ENCODE measurements at regions not wholly inside any gene's neighbourhood (a gene's known extent, or its start where the extent isn't known, plus 50 kb on each side); places are given as distances from the start of the nearest gene placed in this dataset.
"Not testable (repeated sequence)": the region's sequence is repeated elsewhere in the genome, so short reads cannot be mapped to it uniquely, and the experiment has no call there.

GRCh38 chrX:3940000-3940610 is 226.7 kb upstream of the PRKX start:
- DNase-seq (ENCODE audit: low read depth, low spot score) = peak; percentile 32

DNA sequence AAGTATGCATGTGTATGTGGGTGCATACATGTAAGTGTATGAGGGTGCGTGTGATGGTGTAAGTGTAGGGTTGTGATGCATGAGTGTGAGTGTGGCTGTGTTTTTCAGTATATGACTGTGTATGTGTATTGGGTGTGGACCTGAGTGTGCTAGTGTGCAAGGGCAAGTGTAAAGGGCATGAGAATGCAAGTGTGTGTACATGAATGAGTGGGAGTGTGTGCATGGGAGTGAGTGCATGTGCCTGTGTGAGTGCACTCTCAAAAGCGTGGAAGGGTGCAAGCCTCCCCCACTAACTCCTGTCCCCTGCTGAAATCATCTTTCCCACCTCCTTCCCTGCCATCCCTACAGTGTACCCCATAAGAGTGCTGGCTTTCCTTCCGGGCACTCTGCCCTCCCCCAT is 225.1 kb upstream of the PRKX start:
- DNase-seq (ENCODE audit: low read depth, low spot score) = no peak

GRCh38 chrX:3935196-3935595 is 221.7 kb upstream of the PRKX start:
- not testable (repeated sequence) for DNase-seq (ENCODE audit: low read depth, low spot score)

GRCh38 chrX:3920424-3921017 is 207.1 kb upstream of the PRKX start:
- not testable (repeated sequence) for DNase-seq (ENCODE audit: low read depth, low spot score)

GRCh38 chrX:3919668-3920423 is 206.4 kb upstream of the PRKX start:
- not testable (repeated sequence) for DNase-seq (ENCODE audit: low read depth, low spot score)

GRCh38 chrX:3914813-3915212 is 201.4 kb upstream of the PRKX start:
- not testable (repeated sequence) for DNase-seq (ENCODE audit: low read depth, low spot score)

DNA sequence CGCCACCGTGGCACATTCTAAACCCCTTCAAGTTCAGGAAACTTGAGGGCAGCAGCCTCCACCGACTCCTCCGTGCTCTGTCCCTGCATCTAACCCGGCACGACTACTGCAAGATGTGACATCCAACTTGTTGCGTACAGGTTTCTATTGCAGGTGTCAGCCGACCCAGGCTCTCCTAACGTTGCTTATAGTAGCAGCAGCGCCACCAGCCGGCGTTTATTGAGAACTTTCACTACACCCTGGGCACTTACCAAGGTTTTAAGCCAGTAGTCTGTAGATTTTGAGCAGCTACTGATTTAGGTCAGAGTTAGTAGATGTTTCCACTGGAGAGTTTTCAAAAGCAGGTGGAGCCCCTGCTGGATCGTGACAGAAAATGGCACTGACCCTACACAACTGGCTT is 200.6 kb upstream of the PRKX start:
- DNase-seq (ENCODE audit: low read depth, low spot score) = not testable (repeated sequence)

DNA sequence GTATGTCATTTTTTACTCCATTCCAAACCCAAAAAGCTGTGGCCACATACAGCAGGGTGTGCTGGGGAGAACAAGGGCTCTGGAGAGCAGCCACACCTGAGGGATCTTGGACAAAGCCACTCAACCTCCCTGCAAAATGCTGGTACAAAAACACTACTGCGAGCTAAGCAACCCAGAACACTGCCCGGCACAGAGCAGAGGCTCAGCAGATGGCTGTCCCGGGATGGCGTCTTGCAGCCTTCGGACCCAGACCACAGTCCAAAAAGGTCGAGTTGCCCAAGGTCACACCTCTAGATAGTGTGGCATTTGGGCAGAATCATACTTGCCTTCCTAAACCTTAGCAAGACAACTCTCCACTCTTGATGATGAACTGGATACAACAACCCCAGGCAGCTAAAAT is 197.6 kb upstream of the PRKX start:
- not testable (repeated sequence) for DNase-seq (ENCODE audit: low read depth, low spot score)

DNA sequence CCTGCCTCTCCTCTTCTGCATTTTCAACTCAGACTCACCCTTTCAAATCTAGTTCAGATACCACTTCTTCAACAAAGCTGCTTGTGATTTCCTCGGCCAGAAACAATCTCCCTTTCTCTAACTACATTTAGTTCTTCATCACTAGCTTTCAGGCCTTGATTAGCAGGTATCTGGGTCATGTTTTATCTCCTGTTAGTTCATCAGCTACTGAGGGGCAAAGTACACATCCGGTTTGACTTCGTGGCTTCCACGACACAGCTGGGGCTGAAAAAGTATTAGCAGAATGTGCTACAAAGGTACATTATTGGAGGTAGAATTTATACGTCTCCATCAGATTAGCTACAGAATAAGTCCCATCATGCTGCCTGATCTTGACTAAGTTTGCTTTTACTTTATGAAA is 197.2 kb upstream of the PRKX start:
- not testable (repeated sequence) for DNase-seq (ENCODE audit: low read depth, low spot score)

- DNase-seq (ENCODE audit: low read depth, low spot score) = not testable (repeated sequence)
Observed at GRCh38 chrX:3905522-3906258, 192.2 kb upstream of the PRKX start.

- not testable (repeated sequence) for DNase-seq (ENCODE audit: low read depth, low spot score)
Observed at GRCh38 chrX:3902222-3902621, 188.8 kb upstream of the PRKX start.

DNA sequence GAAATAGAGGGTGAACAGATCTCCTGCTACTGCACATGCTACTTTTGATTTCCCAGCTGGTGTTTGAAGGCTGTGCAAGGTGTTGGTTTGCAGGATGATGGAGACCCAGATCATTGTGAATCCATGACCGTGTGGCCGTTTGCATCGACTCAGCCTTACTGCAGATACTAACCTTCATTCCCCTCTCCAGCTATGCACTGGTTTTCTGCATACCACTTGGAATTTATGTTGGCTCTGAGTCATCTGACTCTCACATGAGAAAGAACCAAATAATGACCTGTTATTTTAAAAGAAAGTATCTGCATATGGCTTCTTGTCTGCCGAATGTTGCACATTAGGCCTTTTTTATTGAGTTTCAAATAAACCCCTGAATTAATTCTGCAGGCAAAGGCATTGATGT is 183.3 kb upstream of the PRKX start:
- not testable (repeated sequence) for DNase-seq (ENCODE audit: low read depth, low spot score)

DNA sequence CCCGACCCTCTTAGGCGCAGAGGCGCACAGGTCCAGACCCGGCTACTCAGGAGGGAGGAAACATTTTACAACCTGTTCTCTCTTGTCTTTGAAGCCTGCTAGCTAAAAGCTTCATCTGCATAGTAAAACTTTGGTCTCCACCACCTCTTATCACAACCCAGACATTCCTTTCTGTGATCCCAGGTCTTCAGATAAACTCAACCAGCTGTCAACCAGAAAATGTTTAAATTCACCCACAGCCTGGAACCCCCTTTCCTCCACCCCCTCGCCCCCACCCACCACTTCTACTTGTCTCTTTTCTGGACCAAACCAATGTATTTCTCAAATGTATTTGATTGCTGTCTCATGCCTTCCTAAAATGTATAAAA is 169.1 kb upstream of the PRKX start:
- DNase-seq (ENCODE audit: low read depth, low spot score) = not testable (repeated sequence)

DNA sequence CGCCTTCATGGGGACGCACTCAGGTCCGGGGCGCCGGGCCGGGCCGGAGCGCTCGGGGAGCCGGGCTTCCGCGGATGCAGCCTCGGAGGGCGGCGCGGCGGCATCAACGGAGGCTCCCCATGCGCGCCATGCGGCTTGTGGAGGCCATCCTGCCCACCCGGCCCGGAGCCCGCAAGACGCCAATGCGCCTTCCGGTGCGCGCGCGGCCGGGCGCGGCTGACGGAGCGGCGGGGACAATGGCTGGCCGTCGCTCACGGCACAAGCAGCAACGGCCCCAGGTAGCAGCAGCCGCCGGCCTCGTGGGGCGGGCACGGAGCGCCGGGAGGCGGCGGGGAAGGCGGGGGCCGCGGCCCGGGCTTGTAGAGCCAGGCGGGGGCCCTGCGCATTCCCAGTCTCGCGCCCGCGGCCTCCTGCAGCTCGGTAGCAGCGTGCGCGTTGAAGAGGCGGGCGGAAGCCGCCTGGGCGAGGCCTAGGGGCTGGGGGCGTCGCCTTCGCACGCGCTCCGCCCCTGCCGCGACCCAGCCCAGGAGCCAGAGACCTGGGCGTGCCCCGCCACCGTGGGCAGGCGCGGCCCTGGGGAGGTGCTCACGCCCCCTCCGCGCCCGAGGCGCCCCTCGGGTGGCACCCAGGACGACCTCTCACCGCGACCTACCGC is 168.6 kb upstream of the PRKX start:
- DNase-seq (ENCODE audit: low read depth, low spot score) = not testable (repeated sequence)

DNA sequence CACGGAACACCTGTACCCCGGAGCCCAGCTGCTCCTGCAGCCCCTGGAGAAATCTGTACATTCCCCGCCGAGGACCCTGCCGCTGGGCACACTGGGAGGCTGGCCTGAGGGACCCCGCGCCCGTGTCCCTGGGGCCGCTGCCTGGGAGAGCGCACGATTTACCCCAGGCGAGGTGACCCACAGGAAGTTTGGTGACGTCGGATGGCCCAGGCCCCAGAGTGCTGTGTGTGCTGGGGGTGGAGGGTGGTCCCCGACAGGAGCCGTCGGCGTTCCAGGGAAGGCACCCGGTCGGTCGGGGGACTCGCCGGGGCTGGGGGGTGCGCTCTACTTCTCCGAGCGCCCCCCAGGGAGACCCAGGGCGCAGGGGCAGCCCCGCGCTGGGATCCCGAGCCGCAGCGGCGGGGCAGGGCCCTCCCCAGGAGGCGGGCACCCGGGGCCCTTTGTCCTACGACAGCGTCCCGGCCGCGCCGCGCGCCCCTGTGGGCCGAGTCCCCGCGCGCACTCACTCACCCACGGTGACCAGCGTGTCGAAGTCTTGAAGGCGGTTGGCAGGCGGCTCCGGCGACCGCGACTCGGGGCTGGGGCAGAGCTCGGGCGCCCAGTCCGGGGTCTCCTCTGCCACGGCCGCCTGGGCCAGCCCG is 167.9 kb upstream of the PRKX start:
- not testable (repeated sequence) for DNase-seq (ENCODE audit: low read depth, low spot score)

DNA sequence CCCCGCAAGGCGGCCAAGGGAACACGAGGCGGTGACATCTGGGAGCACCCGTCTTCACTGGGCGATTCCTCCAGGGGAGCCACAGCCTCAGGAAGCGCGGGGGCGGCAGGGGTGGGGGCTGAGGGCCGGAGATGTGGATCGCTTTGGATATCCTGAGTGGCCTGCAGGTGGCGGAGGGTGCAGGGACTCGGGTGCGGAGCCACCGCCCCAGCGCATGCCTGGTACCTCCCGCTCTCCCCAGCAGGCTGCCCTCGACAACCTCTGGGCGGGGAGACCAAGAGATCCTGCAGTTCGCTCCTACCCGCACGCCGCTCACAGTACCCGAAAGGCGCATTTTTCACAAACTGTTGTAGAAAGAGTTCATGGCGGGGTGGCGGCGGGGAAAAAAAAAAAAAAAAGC is 162.9 kb upstream of the PRKX start:
- DNase-seq (ENCODE audit: low read depth, low spot score) = not testable (repeated sequence)

GRCh38 chrX:3875638-3876037 is 162.2 kb upstream of the PRKX start:
- DNase-seq (ENCODE audit: low read depth, low spot score) = not testable (repeated sequence)

DNA sequence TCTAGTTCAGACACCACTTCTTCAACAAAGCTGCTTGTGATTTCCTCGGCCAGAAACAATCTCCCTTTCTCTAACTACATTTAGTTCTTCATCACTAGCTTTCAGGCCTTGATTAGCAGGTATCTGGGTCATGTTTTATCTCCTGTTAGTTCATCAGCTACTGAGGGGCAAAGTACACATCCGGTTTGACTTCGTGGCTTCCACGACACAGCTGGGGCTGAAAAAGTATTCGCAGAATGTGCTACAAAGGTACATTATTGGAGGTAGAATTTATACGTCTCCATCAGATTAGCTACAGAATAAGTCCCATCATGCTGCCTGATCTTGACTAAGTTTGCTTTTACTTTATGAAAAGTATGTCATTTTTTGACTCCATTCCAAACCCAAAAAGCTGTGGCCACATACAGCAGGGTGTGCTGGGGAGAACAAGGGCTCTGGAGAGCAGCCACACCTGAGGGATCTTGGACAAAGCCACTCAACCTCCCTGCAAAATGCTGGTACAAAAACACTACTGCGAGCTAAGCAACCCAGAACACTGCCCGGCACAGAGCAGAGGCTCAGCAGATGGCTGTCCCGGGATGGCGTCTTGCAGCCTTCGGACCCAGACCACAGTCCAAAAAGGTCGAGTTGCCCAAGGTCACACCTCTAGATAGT is 158.9 kb upstream of the PRKX start:
- not testable (repeated sequence) for DNase-seq (ENCODE audit: low read depth, low spot score)

DNA sequence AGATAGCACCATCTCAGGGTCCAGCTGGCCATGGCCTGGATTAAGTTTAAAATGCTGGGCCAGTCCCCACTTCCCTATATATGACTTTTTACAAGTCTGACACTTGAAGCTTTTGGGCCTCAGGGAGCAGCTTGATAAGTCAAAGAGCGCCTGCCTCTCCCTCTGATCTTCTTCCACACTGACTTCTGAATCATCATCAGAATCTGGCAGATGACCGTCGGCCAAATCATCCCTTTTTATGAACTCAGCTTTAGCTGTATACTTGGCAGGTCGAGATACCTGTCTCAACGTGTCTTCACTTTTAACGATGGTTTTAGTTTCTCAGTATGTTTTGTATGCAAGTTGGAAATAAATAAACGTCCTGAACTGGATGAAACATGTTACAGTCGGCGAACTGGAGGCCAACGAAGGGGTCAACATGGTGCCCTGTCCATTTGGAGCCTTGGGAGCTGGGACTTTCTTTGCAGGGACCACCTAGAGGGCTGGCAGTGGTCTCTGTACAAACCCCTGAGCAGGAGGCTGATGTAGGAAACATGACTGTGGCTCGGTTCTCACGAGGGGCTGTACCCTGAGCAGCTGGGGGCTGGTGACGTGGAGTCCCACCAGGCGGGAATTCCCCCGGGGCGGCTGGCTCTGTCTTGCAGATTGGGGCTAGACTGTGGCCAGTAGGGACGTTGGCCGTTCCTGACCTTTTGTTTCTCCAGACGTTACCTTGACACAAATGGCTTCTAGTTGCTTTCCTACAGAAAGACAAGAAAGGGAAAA is 153.8 kb upstream of the PRKX start:
- not testable (repeated sequence) for DNase-seq (ENCODE audit: low read depth, low spot score)

DNA sequence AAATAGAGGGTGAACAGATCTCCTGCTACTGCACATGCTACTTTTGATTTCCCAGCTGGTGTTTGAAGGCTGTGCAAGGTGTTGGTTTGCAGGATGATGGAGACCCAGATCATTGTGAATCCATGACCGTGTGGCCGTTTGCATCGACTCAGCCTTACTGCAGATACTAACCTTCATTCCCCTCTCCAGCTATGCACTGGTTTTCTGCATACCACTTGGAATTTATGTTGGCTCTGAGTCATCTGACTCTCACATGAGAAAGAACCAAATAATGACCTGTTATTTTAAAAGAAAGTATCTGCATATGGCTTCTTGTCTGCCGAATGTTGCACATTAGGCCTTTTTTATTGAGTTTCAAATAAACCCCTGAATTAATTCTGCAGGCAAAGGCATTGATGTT is 144.9 kb upstream of the PRKX start:
- DNase-seq (ENCODE audit: low read depth, low spot score) = not testable (repeated sequence)
